Endothelial cell of umbilical vein (primary cell): ENCODE measurements at regions not wholly inside any gene's neighbourhood (a gene's known extent, or its start where the extent isn't known, plus 50 kb on each side); places are given as distances from the start of the nearest gene placed in this dataset.

Experiments
- BruUV-seq: library from RNA; stranded (reverse); fragments of 400-500 nt; replicated peaks from 2 replicates; lab custom pipeline; 2021; lab: Mats Ljungman, UMichigan
- CTCF ChIA-PET: fragments of 300-600, 350-600 bp; sonication (Branson Sonifier 250); formaldehyde crosslinking; loops from one replicate; lab custom pipeline; 2021; ENCODE audit warnings: antibody characterized with exemption, inconsistent platforms; lab: Charles Lee
- POLR2A ChIA-PET: fragments of 300-600, 350-600 bp; sonication (Branson Sonifier 250); formaldehyde crosslinking; loops from one replicate; lab custom pipeline; 2021; ENCODE audit warnings: antibody characterized with exemption, inconsistent platforms; lab: Charles Lee
- DNase-seq: peaks from one replicate; pipeline ENCODE4 v3.0.0-alpha.2; 2011; ENCODE audit warnings: low read depth, low spot score
- FAIRE-seq: peaks from 2 replicates; lab custom pipeline; 2011; peaks lifted over from hg19 to GRCh38; lab: Jason Lieb, UNC
- H2AFZ ChIP-seq: 2 replicates; pipeline ENCODE4 v1.6.0; 2012; ENCODE audit warnings: low read depth, low read length, control low read depth, inconsistent platforms
- H3K27ac ChIP-seq: 2 replicates; pipeline ENCODE4 v1.5.1; 2011; ENCODE audit warnings: low read depth, mild to moderate bottlenecking, control low read depth, low read length, moderate library complexity; ENCODE audit not compliant: insufficient read depth
- H3K27me3 ChIP-seq, 2 experiments: 2 replicates each; pipeline versions ENCODE4 v1.6.0 to v1.6.1; 2011; ENCODE audit warnings: low read length in 2 of 2, mixed read lengths in 1 of 2; ENCODE audit not compliant: control insufficient read depth in 2 of 2, insufficient read depth in 2 of 2
- H3K36me3 ChIP-seq, 2 experiments: 2 replicates in 1 of 2; 3 replicates in 1 of 2; pipeline ENCODE4 v1.5.1; 2011; ENCODE audit warnings: low read length in 2 of 2, mild to moderate bottlenecking in 1 of 2, moderate library complexity in 1 of 2; ENCODE audit not compliant: control insufficient read depth in 2 of 2, insufficient read depth in 2 of 2; ENCODE audit errors: extremely low read depth in 1 of 2
- H3K4me1 ChIP-seq: 3 replicates; pipeline ENCODE4 v1.5.1; 2011; ENCODE audit warnings: mild to moderate bottlenecking, low read length; ENCODE audit not compliant: control insufficient read depth, insufficient read depth; ENCODE audit errors: extremely low read depth
- H3K4me2 ChIP-seq: 2 replicates; pipeline ENCODE4 v1.6.1; 2011; ENCODE audit warnings: low read length, control low read depth, mixed read lengths; ENCODE audit not compliant: insufficient read depth
- H3K4me3 ChIP-seq, 3 experiments: fragments of 200-600 bp in 1 of 3; sonication (generic), shearing (Covaris generic) in 1 of 3; replicated peaks in 1 of 3; 2 replicates each; pipeline ENCODE4 v1.5.1; 2011 to 2016; ENCODE audit warnings: control low read depth in 3 of 3, low read length in 3 of 3, mild to moderate bottlenecking in 2 of 3, inconsistent platforms in 1 of 3, low read depth in 1 of 3, moderate library complexity in 1 of 3; ENCODE audit not compliant: insufficient read depth in 1 of 3
- H3K79me2 ChIP-seq: 2 replicates; pipeline ENCODE4 v1.6.0; 2012; ENCODE audit warnings: low read length, inconsistent platforms; ENCODE audit not compliant: control insufficient read depth, insufficient read depth
- H3K9ac ChIP-seq: replicated peaks from 2 replicates; pipeline ENCODE3; 2011; ENCODE audit warnings: low read length, control low read depth; ENCODE audit not compliant: insufficient read depth; ENCODE audit errors: extremely low read depth
- H3K9me1 ChIP-seq: replicated peaks from 3 replicates; pipeline ENCODE4 v1.6.0; 2011; ENCODE audit warnings: mild to moderate bottlenecking, low read length; ENCODE audit not compliant: control insufficient read depth, insufficient read depth; ENCODE audit errors: extremely low read depth
- H3K9me3 ChIP-seq: replicated peaks from 2 replicates; pipeline ENCODE4 v1.5.1; 2012; ENCODE audit warnings: low read length, inconsistent platforms; ENCODE audit not compliant: control insufficient read depth, insufficient read depth
- H4K20me1 ChIP-seq: replicated peaks from 2 replicates; pipeline ENCODE3; 2011; ENCODE audit warnings: mild to moderate bottlenecking, low read length; ENCODE audit not compliant: control insufficient read depth, insufficient read depth; ENCODE audit errors: extremely low read depth
- EZH2 ChIP-seq: IDR thresholded peaks from 2 replicates; pipeline ENCODE4 v1.6.1; 2012; ENCODE audit warnings: borderline replicate concordance, low read depth, mild to moderate bottlenecking, moderate library complexity, low read length, inconsistent platforms; ENCODE audit not compliant: severe bottlenecking
- FOS ChIP-seq: IDR thresholded peaks from 2 replicates; pipeline ENCODE4 v1.6.1; 2011; ENCODE audit warnings: mild to moderate bottlenecking, low read length, moderate library complexity, borderline replicate concordance; ENCODE audit not compliant: insufficient read depth
- GATA2 ChIP-seq: IDR thresholded peaks from 2 replicates; pipeline ENCODE4 v1.7.0; 2011; ENCODE audit warnings: low read depth, mild to moderate bottlenecking, moderate library complexity, mixed read lengths, low read length; ENCODE audit not compliant: insufficient read length, insufficient read depth
- JUN ChIP-seq: IDR thresholded peaks from 2 replicates; pipeline ENCODE4 v1.6.1; 2011; ENCODE audit warnings: borderline replicate concordance, low read depth; ENCODE audit not compliant: insufficient read length, insufficient read depth
- MAX ChIP-seq: IDR thresholded peaks from 2 replicates; pipeline ENCODE4 v1.6.1; 2011; ENCODE audit not compliant: insufficient read depth, insufficient read length
- MYC ChIP-seq: IDR thresholded peaks from one replicate; pipeline ENCODE4 v1.6.1; 2011; ENCODE audit warnings: mild to moderate bottlenecking, low read depth, low read length
- POLR2A ChIP-seq: IDR thresholded peaks from 2 replicates; pipeline ENCODE4 v1.6.1; 2012; ENCODE audit warnings: low read depth, mild to moderate bottlenecking, control low read depth, low read length
- POLR2AphosphoS5 ChIP-seq: IDR thresholded peaks from 2 replicates; pipeline ENCODE4 v1.6.1; 2012; ENCODE audit warnings: low read depth, mild to moderate bottlenecking, control low read depth, low read length, moderate library complexity; ENCODE audit not compliant: insufficient read depth
- dilution Hi-C: fragments of 300-500 bp; cut with MboI; formaldehyde crosslinking; loops from one replicate; pipeline ENCODE4 v1.15.0; 2019; ENCODE audit warnings: low sequenced_read_pairs; ENCODE audit not compliant: extremely low pct_ligation_motif_present
- intact Hi-C: fragments of 100-400 bp; cut with micrococcal nuclease; formaldehyde crosslinking; loops from one replicate; pipeline ENCODE4 v1.10.0; 2022
- TF ChIP-seq, protein P1 (sequence below), 2 donors: IDR thresholded peaks; 1 replicate in 1 of 2; 2 replicates in 1 of 2; pipeline ENCODE4 v1.5.1; 2011; ENCODE audit warnings: low read length in 2 of 2, mild to moderate bottlenecking in 2 of 2, moderate library complexity in 2 of 2, control low read depth in 1 of 2, inconsistent platforms in 1 of 2, low read depth in 1 of 2; ENCODE audit not compliant: insufficient read depth in 1 of 2; ENCODE audit errors: extremely low read depth in 1 of 2

DNA sequence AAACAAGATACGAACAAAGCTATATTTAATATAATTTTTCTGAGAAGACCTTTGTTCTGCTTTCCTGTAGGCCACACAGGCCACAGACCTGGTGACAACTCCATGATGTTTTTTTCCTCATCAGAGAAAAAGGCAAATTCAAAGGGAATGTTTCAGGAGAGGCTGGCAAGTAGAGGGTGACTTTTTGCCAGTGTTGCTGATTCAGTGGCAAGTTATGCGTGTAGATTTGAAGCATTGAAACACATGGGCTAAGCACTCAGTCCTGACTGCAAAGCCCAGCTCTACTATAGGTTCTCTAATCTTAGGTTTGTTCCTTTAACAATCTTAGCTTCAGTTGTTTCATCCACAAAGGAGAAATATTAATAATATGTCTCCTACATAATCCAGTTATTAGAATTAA, 499.8 kb downstream of the SUCLG1 start:
- H3K4me1 ChIP-seq, result no peaks in the 10 kb centered on the region
- no peaks in the 10 kb centered on the region for H3K27me3 ChIP-seq
- CTCF ChIA-PET, result no interaction called here
- no TSS peak for BruUV-seq
- no peak overlapping the region for H3K9ac ChIP-seq
- FAIRE-seq (no peak), DNase-seq (no peak)
- no peaks in the 10 kb centered on the region for H3K79me2 ChIP-seq
- dilution Hi-C loops (no loop called here), intact Hi-C loops (no loop called here)
- no peak for TF ChIP-seq MAX
- no peak for TF ChIP-seq EZH2
- TF ChIP-seq, protein P1, sequence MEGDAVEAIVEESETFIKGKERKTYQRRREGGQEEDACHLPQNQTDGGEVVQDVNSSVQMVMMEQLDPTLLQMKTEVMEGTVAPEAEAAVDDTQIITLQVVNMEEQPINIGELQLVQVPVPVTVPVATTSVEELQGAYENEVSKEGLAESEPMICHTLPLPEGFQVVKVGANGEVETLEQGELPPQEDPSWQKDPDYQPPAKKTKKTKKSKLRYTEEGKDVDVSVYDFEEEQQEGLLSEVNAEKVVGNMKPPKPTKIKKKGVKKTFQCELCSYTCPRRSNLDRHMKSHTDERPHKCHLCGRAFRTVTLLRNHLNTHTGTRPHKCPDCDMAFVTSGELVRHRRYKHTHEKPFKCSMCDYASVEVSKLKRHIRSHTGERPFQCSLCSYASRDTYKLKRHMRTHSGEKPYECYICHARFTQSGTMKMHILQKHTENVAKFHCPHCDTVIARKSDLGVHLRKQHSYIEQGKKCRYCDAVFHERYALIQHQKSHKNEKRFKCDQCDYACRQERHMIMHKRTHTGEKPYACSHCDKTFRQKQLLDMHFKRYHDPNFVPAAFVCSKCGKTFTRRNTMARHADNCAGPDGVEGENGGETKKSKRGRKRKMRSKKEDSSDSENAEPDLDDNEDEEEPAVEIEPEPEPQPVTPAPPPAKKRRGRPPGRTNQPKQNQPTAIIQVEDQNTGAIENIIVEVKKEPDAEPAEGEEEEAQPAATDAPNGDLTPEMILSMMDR (IDR thresholded peaks at IDR 0.05; ENCODE audit: extremely low read depth in 1 of 2, insufficient read depth in 1 of 2, low read depth in 1 of 2, low read length in 2 of 2), result no peak
- TF ChIP-seq POLR2AphosphoS5, result no peak
- TF ChIP-seq GATA2, result no peak
- no peak for TF ChIP-seq JUN
- no peak for TF ChIP-seq FOS
- no peak for TF ChIP-seq MYC
- TF ChIP-seq POLR2A, result no peak
- no peak overlapping the region for H2AFZ ChIP-seq
- no peak overlapping the region for H3K4me2 ChIP-seq
- H3K4me3 ChIP-seq, result no peak overlapping the region
- POLR2A ChIA-PET, result no interaction called here
- no peak overlapping the region for H3K27ac ChIP-seq
- H3K9me1 ChIP-seq, result no peaks in the 10 kb centered on the region
- H3K9me3 ChIP-seq, result no peaks in the 10 kb centered on the region
- H4K20me1 ChIP-seq, result no peaks in the 10 kb centered on the region
- H3K36me3 ChIP-seq, result no peaks in the 10 kb centered on the region
